ENCODE measurements at regions not wholly inside any gene's neighbourhood (a gene's known extent, or its start where the extent isn't known, plus 50 kb on each side); places are given as distances from the start of the nearest gene placed in this dataset.

GRCh38 chr20:55646851-55647250, 358.5 kb downstream of the CBLN4 start:
- no peaks in the 10 kb centered on the region for H4K20me1 ChIP-seq (ENCODE audit: control insufficient read depth, insufficient read depth)
- no peaks in the 10 kb centered on the region for H3K27me3 ChIP-seq (replicated peaks in 1 of 2; ENCODE audit: control insufficient read depth in 2 of 2, insufficient read depth in 2 of 2, low read length in 1 of 2)
- no peak overlapping the region for H3K4me3 ChIP-seq
- RAD21 ChIA-PET (ENCODE audit: unreplicated experiment): no interaction called here
- H3K9me3 ChIP-seq (replicated peaks; ENCODE audit: control insufficient read depth, insufficient read depth, low read length): no peaks in the 10 kb centered on the region
- H2AFZ ChIP-seq (ENCODE audit: control insufficient read depth, low read depth, low read length): no peak overlapping the region
- in situ Hi-C loops (cut with MboI) (no loop called here), intact Hi-C loops (cut with micrococcal nuclease; ENCODE audit: unreplicated experiment) (no loop called here)
- no peaks in the 10 kb centered on the region for H3K79me2 ChIP-seq (ENCODE audit: control insufficient read depth, insufficient read depth, low read length)
- no peaks in the 10 kb centered on the region for H3K36me3 ChIP-seq (ENCODE audit: control insufficient read depth in 2 of 2, insufficient read depth in 2 of 2, low read length in 1 of 2)
- DNase-seq (ENCODE audit: low read depth, low spot score): no peak
- H3K4me2 ChIP-seq (ENCODE audit: control insufficient read depth, insufficient read depth): no peak overlapping the region
- no peak for FAIRE-seq
- no peak overlapping the region for H3K27ac ChIP-seq (ENCODE audit: control insufficient read depth, insufficient read depth)
- no peak for ATAC-seq
- POLR2A ChIA-PET: no interaction called here
- H3K4me1 ChIP-seq (ENCODE audit: control insufficient read depth, insufficient read depth, low read length): no peaks in the 10 kb centered on the region
- SMC1A ChIA-PET (ENCODE audit: uncharacterized antibody, unreplicated experiment): no interaction called here
- no TSS peak for BruUV-seq (replicated peaks)
- CTCF ChIA-PET: no interaction called here
- H3K9ac ChIP-seq (ENCODE audit: control insufficient read depth, insufficient read depth, low read length): no peak overlapping the region
- 1% methylated on average over 4 of the region's 4 CpGs for WGBS (ENCODE audit: insufficient coverage, insufficient replicate concordance, low lambda C conversion rate, missing lambda C conversion rate)
- TF ChIP-seq POLR2A (IDR thresholded peaks at IDR 0.05; ENCODE audit: low read depth, low read length) (no peak), CREB1 (IDR thresholded peaks at IDR 0.05; ENCODE audit: low read depth) (no peak), NFXL1 (IDR thresholded peaks at IDR 0.05; ENCODE audit: borderline replicate concordance) (no peak), SUZ12 (IDR thresholded peaks at IDR 0.05; ENCODE audit: unreplicated experiment) (no peak), EP300 (IDR thresholded peaks at IDR 0.05; ENCODE audit: borderline replicate concordance in 1 of 2, control insufficient read depth in 1 of 2, low read depth in 2 of 2, low read length in 2 of 2) (no peak), TBL1XR1 (IDR thresholded peaks at IDR 0.05; ENCODE audit: low read depth, low read length) (no peak), SREBF2 (IDR thresholded peaks at IDR 0.05; ENCODE audit: low read length) (no peak), RB1 (IDR thresholded peaks at IDR 0.05; ENCODE audit: borderline replicate concordance) (no peak), ZNF274 (IDR thresholded peaks at IDR 0.05; ENCODE audit: insufficient read depth, insufficient read length) (no peak), POU2F2 (IDR thresholded peaks at IDR 0.05; ENCODE audit: borderline replicate concordance, low read depth, low read length) (no peak), ZNF384 (IDR thresholded peaks at IDR 0.05; ENCODE audit: borderline replicate concordance, low read depth, low read length) (no peak), E2F8 (IDR thresholded peaks at IDR 0.05; ENCODE audit: low read depth, partially characterized antibody) (no peak), CEBPB (IDR thresholded peaks at IDR 0.05; ENCODE audit: borderline replicate concordance in 1 of 2, low read depth in 2 of 2, low read length in 2 of 2) (no peak), CHD2 (IDR thresholded peaks at IDR 0.05; ENCODE audit: borderline replicate concordance, low read depth, low read length) (no peak), SMARCA5 (IDR thresholded peaks at IDR 0.05) (no peak), JUNB (IDR thresholded peaks at IDR 0.05) (no peak), USF1 (IDR thresholded peaks at IDR 0.05; ENCODE audit: borderline replicate concordance, extremely low read length, insufficient read depth, low read depth, low read length) (no peak), CEBPZ (IDR thresholded peaks at IDR 0.05; ENCODE audit: low read depth, low read length) (no peak), RCOR1 (conservative IDR thresholded peaks at IDR 0.05; ENCODE audit: low read depth, low read length) (no peak)

All from GM12878 (cell line).